ENCODE measurements at regions not wholly inside any gene's neighbourhood (a gene's known extent, or its start where the extent isn't known, plus 50 kb on each side); places are given as distances from the start of the nearest gene placed in this dataset.

GRCh38 chr3:83524901-83525300, 1433.9 kb upstream of the CADM2 start:
- peak in 1 of 8 experiments; percentile 34 for ATAC-seq (replicated peaks in 6 of 8)
- WGBS, 10 experiments: 0 to 89% (median 73%) methylated on average over 1 to 5 of the region's 5 CpGs
- in situ Hi-C loops (cut with MboI; ENCODE audit: low pct_unique_long_range_greater_than_20kb in 2 of 9, low sequenced_read_pairs in 9 of 9, unreplicated experiment in 9 of 9): no loop called here

GRCh38 chr3:83559082-83559481, 1399.7 kb upstream of the CADM2 start:
- WGBS, 10 experiments: 17 to 90% (median 81%) methylated on average over 1 to 3 of the region's 3 CpGs; no CpG with 5 or more reads in 2 of the 10 experiments
- no peak for ATAC-seq (replicated peaks in 6 of 8)
- in situ Hi-C loops (cut with MboI; ENCODE audit: low pct_unique_long_range_greater_than_20kb in 2 of 9, low sequenced_read_pairs in 9 of 9, unreplicated experiment in 9 of 9): no loop called here
- no peak overlapping the region for H3K27ac ChIP-seq
- no peak overlapping the region for H3K4me3 ChIP-seq
- H3K4me1 ChIP-seq (replicated peaks in 1 of 2): no peaks in the 10 kb centered on the region

More at GRCh38 chr3:83524901-83525300, 1433.9 kb upstream of the CADM2 start:
- Histone ChIP-seq H3K4me3 (no peak overlapping the region), H3K4me1 (replicated peaks in 1 of 2) (no peaks in the 10 kb centered on the region), H3K27ac (no peak overlapping the region)

- in situ Hi-C loops (cut with MboI; ENCODE audit: low pct_unique_long_range_greater_than_20kb in 2 of 9, low sequenced_read_pairs in 9 of 9, unreplicated experiment in 9 of 9): no loop called here
- Histone ChIP-seq H3K27ac (no peak overlapping the region), H3K4me3 (no peak overlapping the region), H3K4me1 (replicated peaks in 1 of 2) (no peaks in the 10 kb centered on the region)
- ATAC-seq (replicated peaks in 6 of 8): no peak
- 0 to 61% (median 24%) methylated on average over 2 to 3 of the region's 3 CpGs; no CpG with 5 or more reads in 2 of the 10 experiments for WGBS, 10 experiments
Observed at GRCh38 chr3:83567935-83568334, 1390.9 kb upstream of the CADM2 start.

- 0 to 88% (median 80%) methylated on average over 1 to 3 of the region's 3 CpGs; no CpG with 5 or more reads in 1 of the 10 experiments for WGBS, 10 experiments
- in situ Hi-C loops (cut with MboI; ENCODE audit: low pct_unique_long_range_greater_than_20kb in 2 of 9, low sequenced_read_pairs in 9 of 9, unreplicated experiment in 9 of 9): no loop called here
- H3K4me3 ChIP-seq: no peak overlapping the region
- ATAC-seq (replicated peaks in 6 of 8): no peak
- H3K4me1 ChIP-seq (replicated peaks in 1 of 2): no peaks in the 10 kb centered on the region
- no peak overlapping the region for H3K27ac ChIP-seq
Observed at GRCh38 chr3:83581546-83581945, 1377.2 kb upstream of the CADM2 start.

- no peak for ATAC-seq (replicated peaks in 6 of 8)
- Histone ChIP-seq H3K4me3 (no peak overlapping the region), H3K4me1 (replicated peaks in 1 of 2) (no peaks in the 10 kb centered on the region), H3K27ac (no peak overlapping the region)
- 0 to 100% (median 79%) methylated on average over 1 to 2 of the region's 2 CpGs; no CpG with 5 or more reads in 1 of the 10 experiments for WGBS, 10 experiments
- in situ Hi-C loops (cut with MboI; ENCODE audit: low pct_unique_long_range_greater_than_20kb in 2 of 9, low sequenced_read_pairs in 9 of 9, unreplicated experiment in 9 of 9): no loop called here
Observed at GRCh38 chr3:83601704-83602103, 1357.1 kb upstream of the CADM2 start.

GRCh38 chr3:83622526-83622925, 1336.3 kb upstream of the CADM2 start:
- Histone ChIP-seq H3K27ac (no peak overlapping the region), H3K4me1 (replicated peaks in 1 of 2) (no peaks in the 10 kb centered on the region), H3K4me3 (no peak overlapping the region)
- in situ Hi-C loops (cut with MboI; ENCODE audit: low pct_unique_long_range_greater_than_20kb in 2 of 9, low sequenced_read_pairs in 9 of 9, unreplicated experiment in 9 of 9): no loop called here
- no peak for ATAC-seq (replicated peaks in 6 of 8)
- WGBS, 10 experiments: 7 to 100% (median 66%) methylated on average over 1 to 2 of the region's 2 CpGs

GRCh38 chr3:83625261-83625660, 1333.5 kb upstream of the CADM2 start:
- no peak for ATAC-seq (replicated peaks in 6 of 8)

GRCh38 chr3:83628471-83628870, 1330.3 kb upstream of the CADM2 start:
- in situ Hi-C loops (cut with MboI; ENCODE audit: low pct_unique_long_range_greater_than_20kb in 2 of 9, low sequenced_read_pairs in 9 of 9, unreplicated experiment in 9 of 9): no loop called here
- ATAC-seq (replicated peaks in 6 of 8): no peak
- no peak overlapping the region for H3K4me3 ChIP-seq
- no peak overlapping the region for H3K27ac ChIP-seq
- 0 to 100% (median 31%) methylated on average over 1 of the region's 1 CpG; no CpG with 5 or more reads in 4 of the 10 experiments for WGBS, 10 experiments
- H3K4me1 ChIP-seq (replicated peaks in 1 of 2): no peaks in the 10 kb centered on the region

More at GRCh38 chr3:83625261-83625660, 1333.5 kb upstream of the CADM2 start:
- Histone ChIP-seq H3K4me3 (no peak overlapping the region), H3K4me1 (replicated peaks in 1 of 2) (no peaks in the 10 kb centered on the region), H3K27ac (no peak overlapping the region)
- 0 to 100% (median 60%) methylated on average over 1 of the region's 1 CpG; no CpG with 5 or more reads in 1 of the 10 experiments for WGBS, 10 experiments
- in situ Hi-C loops (cut with MboI; ENCODE audit: low pct_unique_long_range_greater_than_20kb in 2 of 9, low sequenced_read_pairs in 9 of 9, unreplicated experiment in 9 of 9): no loop called here

- no peaks in the 10 kb centered on the region for H3K4me1 ChIP-seq (replicated peaks in 1 of 2)
- no peak for ATAC-seq (replicated peaks in 6 of 8)
- no peak overlapping the region for H3K27ac ChIP-seq
- in situ Hi-C loops (cut with MboI; ENCODE audit: low pct_unique_long_range_greater_than_20kb in 2 of 9, low sequenced_read_pairs in 9 of 9, unreplicated experiment in 9 of 9): no loop called here
- H3K4me3 ChIP-seq: no peak overlapping the region
Observed at GRCh38 chr3:83632526-83632925, 1326.3 kb upstream of the CADM2 start.

- Histone ChIP-seq H3K27ac (no peak overlapping the region), H3K4me1 (replicated peaks in 1 of 2) (no peaks in the 10 kb centered on the region), H3K4me3 (no peak overlapping the region)
- in situ Hi-C loops (cut with MboI; ENCODE audit: low pct_unique_long_range_greater_than_20kb in 2 of 9, low sequenced_read_pairs in 9 of 9, unreplicated experiment in 9 of 9): no loop called here
- WGBS, 10 experiments: 11 to 100% (median 73%) methylated on average over 1 to 8 of the region's 10 CpGs; no CpG with 5 or more reads in 1 of the 10 experiments
- ATAC-seq (replicated peaks in 6 of 8): no peak
Observed at GRCh38 chr3:83633758-83634157, 1325.0 kb upstream of the CADM2 start.

GRCh38 chr3:83649692-83650091, 1309.1 kb upstream of the CADM2 start:
- Histone ChIP-seq H3K4me3 (no peak overlapping the region), H3K4me1 (replicated peaks in 1 of 2) (no peaks in the 10 kb centered on the region), H3K27ac (no peak overlapping the region)
- in situ Hi-C loops (cut with MboI; ENCODE audit: low pct_unique_long_range_greater_than_20kb in 2 of 9, low sequenced_read_pairs in 9 of 9, unreplicated experiment in 9 of 9): no loop called here
- 17 to 91% (median 90%) methylated on average over 2 to 6 of the region's 8 CpGs; no CpG with 5 or more reads in 6 of the 10 experiments for WGBS, 10 experiments
- no peak for ATAC-seq (replicated peaks in 6 of 8)

- Histone ChIP-seq H3K27ac (no peak overlapping the region), H3K4me3 (no peak overlapping the region), H3K4me1 (replicated peaks in 1 of 2) (no peaks in the 10 kb centered on the region)
- 0 to 100% (median 88%) methylated on average over 1 of the region's 1 CpG; no CpG with 5 or more reads in 3 of the 10 experiments for WGBS, 10 experiments
- in situ Hi-C loops (cut with MboI; ENCODE audit: low pct_unique_long_range_greater_than_20kb in 2 of 9, low sequenced_read_pairs in 9 of 9, unreplicated experiment in 9 of 9): no loop called here
- no peak for ATAC-seq (replicated peaks in 6 of 8)
Observed at GRCh38 chr3:83655083-83655482, 1303.7 kb upstream of the CADM2 start.

GRCh38 chr3:83662381-83662960, 1296.3 kb upstream of the CADM2 start:
- in situ Hi-C loops (cut with MboI; ENCODE audit: low pct_unique_long_range_greater_than_20kb in 2 of 9, low sequenced_read_pairs in 9 of 9, unreplicated experiment in 9 of 9): no loop called here
- peak in 1 of 8 experiments; percentile 32 for ATAC-seq (replicated peaks in 6 of 8)
- no peak overlapping the region for H3K4me3 ChIP-seq
- 7 to 100% (median 80%) methylated on average over 2 to 4 of the region's 4 CpGs for WGBS, 10 experiments
- no peak overlapping the region for H3K27ac ChIP-seq
- H3K4me1 ChIP-seq (replicated peaks in 1 of 2): no peaks in the 10 kb centered on the region

- WGBS, 10 experiments: 0 to 100% (median 67%) methylated on average over 1 of the region's 1 CpG; no CpG with 5 or more reads in 1 of the 10 experiments
- no peak for ATAC-seq (replicated peaks in 6 of 8)
- Histone ChIP-seq H3K4me1 (replicated peaks in 1 of 2) (no peaks in the 10 kb centered on the region), H3K4me3 (no peak overlapping the region), H3K27ac (no peak overlapping the region)
- in situ Hi-C loops (cut with MboI; ENCODE audit: low pct_unique_long_range_greater_than_20kb in 2 of 9, low sequenced_read_pairs in 9 of 9, unreplicated experiment in 9 of 9): no loop called here
Observed at GRCh38 chr3:83670416-83670815, 1288.4 kb upstream of the CADM2 start.

Measured in motor neuron (in vitro differentiated cells).